H1 (cell line): ENCODE measurements at regions not wholly inside any gene's neighbourhood (a gene's known extent, or its start where the extent isn't known, plus 50 kb on each side); places are given as distances from the start of the nearest gene placed in this dataset.
A peak's percentile ranks its signal among the peaks of the same experiment; 100 is the strongest.

Experiments
- CTCF ChIA-PET: fragments of 300-600 bp; sonication (Branson Sonifier 250); formaldehyde crosslinking; loops from one replicate; lab custom pipeline; 2021; ENCODE audit not compliant: partially characterized antibody; lab: Charles Lee
- POLR2A ChIA-PET: fragments of 300-600 bp; sonication (Branson Sonifier 250); formaldehyde crosslinking; loops from one replicate; lab custom pipeline; 2021; ENCODE audit warnings: inconsistent platforms; ENCODE audit not compliant: partially characterized antibody; lab: Charles Lee
- DNase-seq, 2 experiments: peaks; one replicate each; pipeline versions ENCODE4 v3.0.0 to v3.0.0-alpha.2; 2010 to 2022; ENCODE audit warnings: low spot score in 2 of 2, low read depth in 1 of 2, mixed read lengths in 1 of 2
- FAIRE-seq: peaks from 2 replicates; lab custom pipeline; 2011; peaks lifted over from hg19 to GRCh38; lab: Jason Lieb, UNC
- H2AFZ ChIP-seq: 2 replicates; pipeline ENCODE4 v1.8.1; 2012; ENCODE audit warnings: low read length, inconsistent platforms
- H2AK5ac ChIP-seq: 2 replicates; pipeline ENCODE4 v1.6.1; 2013; ENCODE audit warnings: low read depth, low read length
- H2BK120ac ChIP-seq: replicated peaks from 2 replicates; pipeline ENCODE3; 2013; ENCODE audit warnings: low read depth, low read length, inconsistent platforms
- H2BK12ac ChIP-seq: 2 replicates; pipeline ENCODE4 v1.6.1; 2013; ENCODE audit warnings: low read depth, low read length
- H2BK15ac ChIP-seq: 2 replicates; pipeline ENCODE4 v1.6.1; 2013; ENCODE audit warnings: low read length
- H2BK20ac ChIP-seq: 2 replicates; pipeline ENCODE4 v1.6.1; 2013; ENCODE audit warnings: low read length
- H2BK5ac ChIP-seq: 2 replicates; pipeline ENCODE4 v1.6.1; 2013; ENCODE audit warnings: low read depth, low read length
- H3K14ac ChIP-seq: 2 replicates; pipeline ENCODE4 v1.6.1; 2013; ENCODE audit warnings: inconsistent platforms; ENCODE audit not compliant: insufficient read length
- H3K18ac ChIP-seq: 2 replicates; pipeline ENCODE4 v1.6.1; 2013; ENCODE audit warnings: low read length; ENCODE audit errors: extremely low read depth
- H3K23ac ChIP-seq: 2 replicates; pipeline ENCODE4 v1.6.1; 2013; ENCODE audit warnings: inconsistent platforms; ENCODE audit not compliant: insufficient read length
- H3K23me2 ChIP-seq: 2 replicates; pipeline ENCODE4 v1.6.1; 2013; ENCODE audit warnings: low read depth, low read length
- H3K27ac ChIP-seq: 2 replicates; pipeline ENCODE4 v1.6.1; 2011; ENCODE audit warnings: low read depth, low read length, inconsistent platforms
- H3K27me3 ChIP-seq, 4 experiments: replicated peaks in 1 of 4; 1 replicate in 1 of 4; 2 replicates in 3 of 4; pipeline versions ENCODE4 v1.6.1 to v1.8.1; 2011 to 2013; ENCODE audit warnings: low read length in 3 of 4, mild to moderate bottlenecking in 3 of 4, inconsistent platforms in 2 of 4, mixed read lengths in 2 of 4, moderate library complexity in 1 of 4; ENCODE audit not compliant: control insufficient read depth in 3 of 4, insufficient read depth in 3 of 4; ENCODE audit errors: extremely low read depth in 1 of 4
- H3K36me3 ChIP-seq, 4 experiments: 2 replicates each; pipeline versions ENCODE4 v1.6.1 to v1.8.1; 2011 to 2013; ENCODE audit warnings: mild to moderate bottlenecking in 4 of 4, low read length in 3 of 4, moderate library complexity in 2 of 4, control low read depth in 1 of 4, inconsistent platforms in 1 of 4; ENCODE audit not compliant: insufficient read depth in 4 of 4, control insufficient read depth in 2 of 4
- H3K4ac ChIP-seq: replicated peaks from 2 replicates; pipeline ENCODE3; 2013; ENCODE audit warnings: low read length, low read depth, mixed read lengths, inconsistent platforms; ENCODE audit not compliant: insufficient read length
- H3K4me1 ChIP-seq, 4 experiments: replicated peaks in 1 of 4; 1 replicate in 1 of 4; 2 replicates in 3 of 4; pipeline versions ENCODE4 v1.6.1 to v1.8.1; 2011 to 2013; ENCODE audit warnings: low read length in 3 of 4, inconsistent platforms in 2 of 4, mixed read lengths in 1 of 4; ENCODE audit not compliant: insufficient read depth in 4 of 4, control insufficient read depth in 3 of 4
- H3K4me2 ChIP-seq, 2 experiments: 2 replicates each; pipeline versions ENCODE4 v1.6.1 to v1.8.1; 2011 to 2013; ENCODE audit warnings: low read depth in 2 of 2, low read length in 2 of 2, control low read depth in 1 of 2, inconsistent platforms in 1 of 2, mild to moderate bottlenecking in 1 of 2; ENCODE audit not compliant: insufficient read depth in 1 of 2
- H3K4me3 ChIP-seq, 4 experiments: fragments of 200-600, 300-600 bp in 1 of 4; sonication (generic), shearing (Covaris generic), sonication (Bioruptor Twin) in 1 of 4; 2 replicates each; pipeline versions ENCODE4 v1.5.1 to v1.8.1; 2011 to 2016; ENCODE audit warnings: low read length in 4 of 4, low read depth in 3 of 4, control low read depth in 2 of 4, inconsistent platforms in 2 of 4, mild to moderate bottlenecking in 2 of 4, mixed read lengths in 1 of 4, moderate library complexity in 1 of 4; ENCODE audit not compliant: insufficient read depth in 2 of 4; ENCODE audit errors: extremely low read depth in 1 of 4
- H3K56ac ChIP-seq: replicated peaks from 2 replicates; pipeline ENCODE3; 2013; ENCODE audit warnings: low read depth, mild to moderate bottlenecking, mixed read lengths, low read length, inconsistent platforms; ENCODE audit not compliant: insufficient read length
- H3K79me1 ChIP-seq: 2 replicates; pipeline ENCODE4 v1.6.1; 2013; ENCODE audit warnings: low read depth, low read length, control low read depth
- H3K79me2 ChIP-seq, 2 experiments: 2 replicates each; pipeline versions ENCODE4 v1.6.1 to v1.8.1; 2012 to 2013; ENCODE audit warnings: low read length in 2 of 2, mild to moderate bottlenecking in 2 of 2, inconsistent platforms in 1 of 2; ENCODE audit not compliant: insufficient read depth in 2 of 2, control insufficient read depth in 1 of 2
- H3K9ac ChIP-seq, 4 experiments: replicated peaks in 1 of 4; 1 replicate in 1 of 4; 2 replicates in 3 of 4; pipeline versions ENCODE4 v1.6.1 to v1.8.1; 2011 to 2013; ENCODE audit warnings: low read depth in 3 of 4, low read length in 3 of 4, control low read depth in 2 of 4, mild to moderate bottlenecking in 2 of 4, moderate library complexity in 2 of 4, inconsistent platforms in 1 of 4; ENCODE audit errors: extremely low read depth in 1 of 4
- H3K9me3 ChIP-seq, 2 experiments: 2 replicates each; pipeline versions ENCODE4 v1.6.1 to v1.8.1; 2012 to 2013; ENCODE audit warnings: mild to moderate bottlenecking in 2 of 2, moderate library complexity in 2 of 2, control low read depth in 1 of 2, inconsistent platforms in 1 of 2, low read depth in 1 of 2, low read length in 1 of 2, mixed read lengths in 1 of 2; ENCODE audit not compliant: insufficient read depth in 2 of 2
- H4K20me1 ChIP-seq, 2 experiments: replicated peaks in 1 of 2; 2 replicates each; pipeline versions ENCODE3 to v1.8.1; 2011 to 2013; ENCODE audit warnings: inconsistent platforms in 2 of 2, low read length in 2 of 2, mild to moderate bottlenecking in 1 of 2; ENCODE audit not compliant: insufficient read depth in 2 of 2, control insufficient read depth in 1 of 2
- H4K5ac ChIP-seq: 2 replicates; pipeline ENCODE4 v1.6.1; 2013; ENCODE audit warnings: low read length, low read depth, mixed read lengths, inconsistent platforms; ENCODE audit not compliant: insufficient read length
- H4K8ac ChIP-seq: 2 replicates; pipeline ENCODE4 v1.8.0; 2013; ENCODE audit warnings: mild to moderate bottlenecking, moderate library complexity, low read length, inconsistent platforms; ENCODE audit not compliant: insufficient read depth; ENCODE audit errors: extremely low read depth
- H4K91ac ChIP-seq: replicated peaks from 2 replicates; pipeline ENCODE3; 2013; ENCODE audit warnings: low read length, mixed read lengths, inconsistent platforms; ENCODE audit not compliant: insufficient read length
- BRCA1 ChIP-seq: IDR thresholded peaks from 2 replicates; pipeline ENCODE4 v1.6.1; 2012; ENCODE audit warnings: low read depth, low read length, improper control_type of control experiment
- CBX5 ChIP-seq: fragments of 300-800, 300-1000 bp; sonication (generic); IDR thresholded peaks from 2 replicates; pipeline ENCODE4 v1.7.1; 2016; ENCODE audit warnings: antibody characterized with exemption, low read length, low read depth
- CEBPB ChIP-seq: IDR thresholded peaks from 2 replicates; pipeline ENCODE4 v1.6.1; 2012; ENCODE audit warnings: low read depth, low read length
- CREB1 ChIP-seq: IDR thresholded peaks from 2 replicates; pipeline ENCODE4 v1.6.1; 2012; ENCODE audit warnings: inconsistent platforms
- HDAC6 ChIP-seq: IDR thresholded peaks from one replicate; pipeline ENCODE4 v1.7.1; 2012; ENCODE audit warnings: low read depth, mild to moderate bottlenecking, inconsistent platforms, low read length, moderate library complexity
- KDM1A ChIP-seq: fragments of 200-600, 300-600 bp; sonication (generic); IDR thresholded peaks from 2 replicates; pipeline ENCODE4 v1.7.1; 2016; ENCODE audit warnings: mild to moderate bottlenecking, low read length, borderline replicate concordance
- KDM5A ChIP-seq: fragments of 200-600 bp; IDR thresholded peaks from 2 replicates; pipeline ENCODE4 v1.7.1; 2012; ENCODE audit warnings: mild to moderate bottlenecking, low read length, inconsistent platforms, mixed read lengths
- MAFK ChIP-seq: IDR thresholded peaks from 2 replicates; pipeline ENCODE4 v1.6.1; 2012; ENCODE audit warnings: low read depth, mild to moderate bottlenecking, improper control_type of control experiment, low read length
- PHF8 ChIP-seq: fragments of 200-600 bp; sonication (generic); conservative IDR thresholded peaks from 2 replicates; pipeline ENCODE4 v1.7.1; 2012; ENCODE audit warnings: low read depth, mild to moderate bottlenecking, inconsistent platforms, low read length, moderate library complexity
- RAD21 ChIP-seq, 2 experiments: IDR thresholded peaks in 1 of 2; conservative IDR thresholded peaks in 1 of 2; 2 replicates each; pipeline ENCODE4 v1.6.1; 2011; ENCODE audit warnings: low read depth in 2 of 2, low read length in 2 of 2, improper control_type of control experiment in 1 of 2, inconsistent platforms in 1 of 2, mild to moderate bottlenecking in 1 of 2, moderate library complexity in 1 of 2
- RFX5 ChIP-seq: IDR thresholded peaks from 2 replicates; pipeline ENCODE4 v1.6.1; 2011; ENCODE audit warnings: low read depth, low read length, improper control_type of control experiment, borderline replicate concordance
- SIRT6 ChIP-seq: IDR thresholded peaks from one replicate; pipeline ENCODE4 v1.7.1; 2012; ENCODE audit warnings: low read length, inconsistent platforms
- SP2 ChIP-seq: IDR thresholded peaks from 2 replicates; pipeline ENCODE4 v1.6.1; 2012; ENCODE audit warnings: mild to moderate bottlenecking, low read length, inconsistent platforms
- SP4 ChIP-seq: IDR thresholded peaks from 2 replicates; pipeline ENCODE4 v1.6.1; 2012; ENCODE audit warnings: low read length, inconsistent platforms
- SRF ChIP-seq: IDR thresholded peaks from 2 replicates; pipeline ENCODE4 v1.6.1; 2011; ENCODE audit warnings: mild to moderate bottlenecking, low read depth, low read length, moderate library complexity
- TBP ChIP-seq: IDR thresholded peaks from 2 replicates; pipeline ENCODE4 v1.6.1; 2011; ENCODE audit warnings: low read depth, low read length, improper control_type of control experiment
- WGBS, 2 experiments: shearing (Covaris generic) in 1 of 2; methylation state at CpG; one replicate each; pipeline versions ENCODE4 v1.1.6 to v1.1.7; 2013 to 2015; ENCODE audit warnings: low lambda C conversion rate in 2 of 2, mixed read lengths in 2 of 2, inconsistent platforms in 1 of 2, low coverage in 1 of 2, missing lambda C conversion rate in 1 of 2; ENCODE audit not compliant: insufficient replicate concordance in 2 of 2, insufficient coverage in 1 of 2, insufficient read length in 1 of 2; ENCODE audit errors: extremely low coverage in 1 of 2, missing lambda C conversion rate in 1 of 2; 5-methylcytosine and 5-hydroxymethylcytosine counted together
- TF ChIP-seq, protein P1 (sequence below): IDR thresholded peaks from 2 replicates; pipeline ENCODE4 v1.6.1; 2011; ENCODE audit warnings: low read depth, mild to moderate bottlenecking, low read length; ENCODE audit not compliant: insufficient read depth

DNA sequence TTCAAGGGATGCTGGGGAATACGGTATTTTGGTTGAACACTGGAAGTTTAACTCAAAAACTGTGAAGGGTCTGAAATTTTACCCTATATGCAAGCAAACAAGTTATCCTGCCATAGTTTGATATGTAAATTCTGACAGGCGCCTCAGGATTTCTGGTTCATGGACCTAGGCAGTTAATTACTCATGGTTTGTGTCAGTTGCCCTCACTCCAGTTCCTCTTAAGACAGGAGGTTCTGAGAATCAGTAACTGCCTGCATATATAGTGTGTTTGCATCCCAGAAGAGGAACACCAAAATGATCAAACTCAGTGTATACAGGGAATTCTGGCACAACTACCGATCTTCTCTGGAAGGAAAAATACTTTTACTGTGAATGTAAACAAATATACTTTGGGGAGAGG is 360.4 kb upstream of the NWD2 start:
- ChIA-PET CTCF (no interaction called here), POLR2A (no interaction called here)
- H3K27me3 ChIP-seq, result no peaks in the 10 kb centered on the region
- no peak overlapping the region for H3K14ac ChIP-seq
- no peak overlapping the region for H2BK120ac ChIP-seq
- H3K36me3 ChIP-seq, result no peaks in the 10 kb centered on the region
- no peak overlapping the region for H4K5ac ChIP-seq
- no peak overlapping the region for H4K91ac ChIP-seq
- no peaks in the 10 kb centered on the region for H3K4me1 ChIP-seq
- H2BK5ac ChIP-seq, result no peak overlapping the region
- H2AFZ ChIP-seq, result 0 out of 2 replicates have a peak overlapping the region, but pooled peaks have one; percentile 39
- H2BK12ac ChIP-seq, result no peak overlapping the region
- H3K56ac ChIP-seq, result no peak overlapping the region
- no peak overlapping the region for H4K8ac ChIP-seq
- no peak overlapping the region for H2AK5ac ChIP-seq
- H3K23me2 ChIP-seq, result no peaks in the 10 kb centered on the region
- no peak for DNase-seq
- no peak overlapping the region for H3K9ac ChIP-seq
- H3K18ac ChIP-seq, result no peak overlapping the region
- H3K4me2 ChIP-seq, result no peak overlapping the region
- 95% methylated on average over 3 of the region's 3 CpGs; no CpG with 5 or more reads in 1 of the 2 experiments for WGBS, 2 experiments
- H3K27ac ChIP-seq, result no peak overlapping the region
- no peaks in the 10 kb centered on the region for H3K79me1 ChIP-seq
- no peaks in the 10 kb centered on the region for H3K79me2 ChIP-seq
- H3K4me3 ChIP-seq, result no peak overlapping the region
- H3K4ac ChIP-seq, result no peak overlapping the region
- H3K9me3 ChIP-seq, result no peaks in the 10 kb centered on the region
- H2BK15ac ChIP-seq, result no peak overlapping the region
- no peak overlapping the region for H2BK20ac ChIP-seq
- no peaks in the 10 kb centered on the region for H4K20me1 ChIP-seq
- no peak for FAIRE-seq
- no peak overlapping the region for H3K23ac ChIP-seq
- TF ChIP-seq KDM5A (no peak), SP4 (no peak), MAFK (no peak), SIRT6 (no peak), RFX5 (no peak), SRF (no peak), HDAC6 (no peak), KDM1A (no peak), TBP (no peak), PHF8 (no peak), CBX5 (no peak), SP2 (no peak), BRCA1 (no peak), CREB1 (no peak), RAD21 (IDR thresholded peaks at IDR 0.05 in 1 of 2, conservative IDR thresholded peaks at IDR 0.05 in 1 of 2; ENCODE audit: low read depth in 2 of 2, low read length in 2 of 2) (no peak), CEBPB (no peak)
- TF ChIP-seq, protein P1, sequence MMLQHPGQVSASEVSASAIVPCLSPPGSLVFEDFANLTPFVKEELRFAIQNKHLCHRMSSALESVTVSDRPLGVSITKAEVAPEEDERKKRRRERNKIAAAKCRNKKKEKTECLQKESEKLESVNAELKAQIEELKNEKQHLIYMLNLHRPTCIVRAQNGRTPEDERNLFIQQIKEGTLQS, result no peak
